ENCODE measurements at regions not wholly inside any gene's neighbourhood (a gene's known extent, or its start where the extent isn't known, plus 50 kb on each side); places are given as distances from the start of the nearest gene placed in this dataset.

- DNase-seq (ENCODE audit: low read depth in 1 of 2, low spot score in 2 of 2): no peak
- Histone ChIP-seq H3K27ac (no peak overlapping the region), H3K36me3 (no peaks in the 10 kb centered on the region), H3K4me3 (no peak overlapping the region), H3K27me3 (replicated peaks) (no peaks in the 10 kb centered on the region), H3K9me3 (replicated peaks) (no peaks in the 10 kb centered on the region), H3K4me1 (replicated peaks) (no peaks in the 10 kb centered on the region)
Measured at GRCh38 chr12:86826051-86826450, 569.9 kb upstream of the MGAT4C start.

- no peak for DNase-seq (ENCODE audit: low read depth in 1 of 2, low spot score in 2 of 2)
- Histone ChIP-seq H3K27me3 (replicated peaks) (no peaks in the 10 kb centered on the region), H3K9me3 (replicated peaks) (no peaks in the 10 kb centered on the region), H3K36me3 (no peaks in the 10 kb centered on the region), H3K27ac (no peak overlapping the region), H3K4me3 (no peak overlapping the region), H3K4me1 (replicated peaks) (no peaks in the 10 kb centered on the region)
Measured at GRCh38 chr12:86801439-86801838, 545.2 kb upstream of the MGAT4C start.

GRCh38 chr12:86799616-86800015 is 543.4 kb upstream of the MGAT4C start:
- Histone ChIP-seq H3K36me3 (no peaks in the 10 kb centered on the region), H3K27me3 (replicated peaks) (no peaks in the 10 kb centered on the region), H3K27ac (no peak overlapping the region), H3K4me3 (no peak overlapping the region), H3K4me1 (replicated peaks) (no peaks in the 10 kb centered on the region), H3K9me3 (replicated peaks) (no peaks in the 10 kb centered on the region)
- no peak for DNase-seq (ENCODE audit: low read depth in 1 of 2, low spot score in 2 of 2)

GRCh38 chr12:86796550-86796949 is 540.4 kb upstream of the MGAT4C start:
- no peaks in the 10 kb centered on the region for H3K9me3 ChIP-seq (replicated peaks)
- DNase-seq (ENCODE audit: low read depth in 1 of 2, low spot score in 2 of 2): no peak
- no peak overlapping the region for H3K27ac ChIP-seq
- no peaks in the 10 kb centered on the region for H3K4me1 ChIP-seq (replicated peaks)
- no peak overlapping the region for H3K4me3 ChIP-seq
- H3K27me3 ChIP-seq (replicated peaks): no peaks in the 10 kb centered on the region
- no peaks in the 10 kb centered on the region for H3K36me3 ChIP-seq

- no peak overlapping the region for H3K4me3 ChIP-seq
- H3K4me1 ChIP-seq (replicated peaks): no peaks in the 10 kb centered on the region
- no peak overlapping the region for H3K27ac ChIP-seq
- DNase-seq (ENCODE audit: low read depth in 1 of 2, low spot score in 2 of 2): no peak
- H3K9me3 ChIP-seq (replicated peaks): no peaks in the 10 kb centered on the region
- H3K36me3 ChIP-seq: no peaks in the 10 kb centered on the region
- H3K27me3 ChIP-seq (replicated peaks): no peaks in the 10 kb centered on the region
Measured at GRCh38 chr12:86788661-86789060, 532.5 kb upstream of the MGAT4C start.

- DNase-seq (ENCODE audit: low read depth in 1 of 2, low spot score in 2 of 2): no peak
- no peak overlapping the region for H3K4me3 ChIP-seq
Measured at GRCh38 chr12:86787419-86787818, 531.2 kb upstream of the MGAT4C start.

GRCh38 chr12:86777325-86777724 is 521.1 kb upstream of the MGAT4C start:
- Histone ChIP-seq H3K4me1 (replicated peaks) (no peaks in the 10 kb centered on the region), H3K9me3 (replicated peaks) (no peaks in the 10 kb centered on the region), H3K27me3 (replicated peaks) (no peaks in the 10 kb centered on the region), H3K27ac (no peak overlapping the region), H3K4me3 (no peak overlapping the region), H3K36me3 (no peaks in the 10 kb centered on the region)
- no peak for DNase-seq (ENCODE audit: low read depth in 1 of 2, low spot score in 2 of 2)

More at GRCh38 chr12:86787419-86787818, 531.2 kb upstream of the MGAT4C start:
- Histone ChIP-seq H3K4me1 (replicated peaks) (no peaks in the 10 kb centered on the region), H3K27me3 (replicated peaks) (no peaks in the 10 kb centered on the region), H3K9me3 (replicated peaks) (no peaks in the 10 kb centered on the region), H3K36me3 (no peaks in the 10 kb centered on the region), H3K27ac (no peak overlapping the region)

- Histone ChIP-seq H3K36me3 (no peaks in the 10 kb centered on the region), H3K27ac (no peak overlapping the region), H3K9me3 (replicated peaks) (no peaks in the 10 kb centered on the region), H3K27me3 (replicated peaks) (no peaks in the 10 kb centered on the region), H3K4me3 (no peak overlapping the region), H3K4me1 (replicated peaks) (no peaks in the 10 kb centered on the region)
- DNase-seq (ENCODE audit: low read depth in 1 of 2, low spot score in 2 of 2): no peak
Measured at GRCh38 chr12:86774841-86775388, 518.7 kb upstream of the MGAT4C start.

GRCh38 chr12:86772696-86773095 is 516.5 kb upstream of the MGAT4C start:
- no peaks in the 10 kb centered on the region for H3K9me3 ChIP-seq (replicated peaks)

GRCh38 chr12:86770871-86771270 is 514.7 kb upstream of the MGAT4C start:
- no peaks in the 10 kb centered on the region for H3K27me3 ChIP-seq (replicated peaks)
- no peaks in the 10 kb centered on the region for H3K36me3 ChIP-seq
- no peaks in the 10 kb centered on the region for H3K4me1 ChIP-seq (replicated peaks)
- no peaks in the 10 kb centered on the region for H3K9me3 ChIP-seq (replicated peaks)
- no peak overlapping the region for H3K4me3 ChIP-seq
- DNase-seq (ENCODE audit: low read depth in 1 of 2, low spot score in 2 of 2): no peak
- no peak overlapping the region for H3K27ac ChIP-seq

More at GRCh38 chr12:86772696-86773095, 516.5 kb upstream of the MGAT4C start:
- Histone ChIP-seq H3K27me3 (replicated peaks) (no peaks in the 10 kb centered on the region), H3K4me1 (replicated peaks) (no peaks in the 10 kb centered on the region), H3K36me3 (no peaks in the 10 kb centered on the region), H3K27ac (no peak overlapping the region), H3K4me3 (no peak overlapping the region)
- no peak for DNase-seq (ENCODE audit: low read depth in 1 of 2, low spot score in 2 of 2)

GRCh38 chr12:86748894-86749293 is 492.7 kb upstream of the MGAT4C start:
- Histone ChIP-seq H3K4me3 (no peak overlapping the region), H3K27me3 (replicated peaks) (no peaks in the 10 kb centered on the region)

GRCh38 chr12:86744547-86745212 is 488.5 kb upstream of the MGAT4C start:
- Histone ChIP-seq H3K27ac (no peak overlapping the region), H3K4me1 (replicated peaks) (no peaks in the 10 kb centered on the region), H3K36me3 (no peaks in the 10 kb centered on the region), H3K9me3 (replicated peaks) (no peaks in the 10 kb centered on the region), H3K4me3 (no peak overlapping the region), H3K27me3 (replicated peaks) (peaks cover 2% of the 10 kb centered on the region; the same call in 1 of the 2 replicates)
- DNase-seq (ENCODE audit: low read depth in 1 of 2, low spot score in 2 of 2): no peak

More at GRCh38 chr12:86748894-86749293, 492.7 kb upstream of the MGAT4C start:
- no peak overlapping the region for H3K27ac ChIP-seq
- H3K9me3 ChIP-seq (replicated peaks): no peaks in the 10 kb centered on the region
- H3K4me1 ChIP-seq (replicated peaks): no peaks in the 10 kb centered on the region
- no peak for DNase-seq (ENCODE audit: low read depth in 1 of 2, low spot score in 2 of 2)
- H3K36me3 ChIP-seq: no peaks in the 10 kb centered on the region

- DNase-seq (ENCODE audit: low read depth in 1 of 2, low spot score in 2 of 2): no peak
- no peak overlapping the region for H3K27ac ChIP-seq
- H3K27me3 ChIP-seq (replicated peaks): peaks cover 2% of the 10 kb centered on the region; the same call in 1 of the 2 replicates
- no peaks in the 10 kb centered on the region for H3K9me3 ChIP-seq (replicated peaks)
- H3K36me3 ChIP-seq: no peaks in the 10 kb centered on the region
- no peak overlapping the region for H3K4me3 ChIP-seq
- H3K4me1 ChIP-seq (replicated peaks): no peaks in the 10 kb centered on the region
Measured at GRCh38 chr12:86743875-86744536, 487.8 kb upstream of the MGAT4C start.

GRCh38 chr12:86741531-86741930 is 485.3 kb upstream of the MGAT4C start:
- DNase-seq (ENCODE audit: low read depth in 1 of 2, low spot score in 2 of 2): no peak
- no peaks in the 10 kb centered on the region for H3K36me3 ChIP-seq
- no peaks in the 10 kb centered on the region for H3K4me1 ChIP-seq (replicated peaks)
- H3K27me3 ChIP-seq (replicated peaks): peaks cover 2% of the 10 kb centered on the region; the same call in 1 of the 2 replicates
- H3K27ac ChIP-seq: no peak overlapping the region
- no peaks in the 10 kb centered on the region for H3K9me3 ChIP-seq (replicated peaks)
- no peak overlapping the region for H3K4me3 ChIP-seq

Measured in SJSA1 (cell line).